DLD1 (cell line): ENCODE measurements at regions not wholly inside any gene's neighbourhood (a gene's known extent, or its start where the extent isn't known, plus 50 kb on each side); places are given as distances from the start of the nearest gene placed in this dataset.

ENCODE experiments used
- in situ Hi-C: cut with HindIII; loops from 2 replicates; pipeline ENCODE4 v1.10.0; 2017; ENCODE audit warnings: low sequenced_read_pairs

DNA sequence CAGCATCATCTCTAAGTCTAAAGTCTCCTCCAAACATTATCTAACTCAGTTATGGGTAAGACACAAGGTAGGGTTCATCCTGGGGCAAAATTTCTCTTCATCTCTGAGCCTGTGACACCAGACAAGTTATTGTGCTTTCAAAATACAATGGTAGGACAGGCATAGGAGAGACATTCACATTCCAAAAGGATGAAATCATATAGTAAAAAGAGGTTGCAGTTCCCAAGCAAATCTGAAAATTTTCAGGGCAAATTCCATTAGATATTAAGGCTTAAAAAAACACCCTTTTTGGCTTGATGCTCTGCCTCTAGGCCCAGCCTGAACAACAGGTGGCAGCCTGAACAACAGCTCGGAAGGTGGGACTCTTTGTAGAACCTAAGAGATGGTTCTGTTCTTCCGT, 448.3 kb upstream of the SLIT2 start:
- in situ Hi-C loops, result no loop called here

- in situ Hi-C loops, result no loop called here
Observed at GRCh38 chr4:19793831-19794230, 457.9 kb upstream of the SLIT2 start.

- in situ Hi-C loops, result no loop called here
Observed at GRCh38 chr4:19791422-19792123, 460.1 kb upstream of the SLIT2 start.

DNA sequence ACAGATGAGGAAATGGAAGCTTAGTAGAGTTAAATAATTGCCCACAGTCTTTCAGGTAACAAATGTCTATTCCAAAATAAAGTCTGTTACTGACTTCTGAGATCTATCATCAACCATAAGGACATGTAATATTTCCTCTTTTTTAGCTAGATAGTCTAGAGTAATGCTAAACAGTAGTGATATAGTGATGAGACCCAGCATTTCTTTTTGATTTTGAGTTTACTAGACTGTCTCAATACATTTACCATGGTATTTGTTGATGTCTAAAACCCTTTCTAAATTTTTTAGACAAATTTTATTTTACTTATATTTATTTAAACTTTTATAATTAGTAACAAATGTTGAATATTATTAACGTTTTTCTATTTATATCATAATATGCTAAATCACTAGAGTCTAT, 465.1 kb upstream of the SLIT2 start:
- in situ Hi-C loops, result no loop called here

DNA sequence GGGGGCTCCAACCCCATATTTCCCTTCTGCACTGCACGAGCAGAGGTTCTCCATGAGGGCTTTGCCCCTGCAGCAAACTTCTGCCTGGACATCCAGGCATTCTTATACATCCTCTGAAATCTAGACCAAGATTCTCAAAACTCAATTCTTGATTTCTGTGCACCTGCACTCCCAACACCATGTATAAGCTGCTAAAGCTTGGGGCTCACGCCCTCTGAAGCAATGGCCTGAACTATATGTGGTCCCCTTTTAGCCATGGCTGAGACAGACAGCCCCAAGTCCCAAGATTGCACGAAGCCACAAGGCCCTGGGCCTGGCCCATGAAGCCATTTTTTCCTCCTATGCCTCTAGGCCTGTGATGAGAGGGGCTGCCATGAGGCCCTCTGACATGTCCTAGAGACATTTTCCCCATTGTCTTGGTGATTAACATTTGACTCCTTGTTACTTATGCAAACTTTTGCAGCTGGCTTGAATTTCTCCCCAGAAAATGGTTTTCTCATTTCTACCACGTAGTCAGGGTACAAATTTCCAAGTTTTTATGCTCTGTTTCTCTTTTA, 468.0 kb upstream of the SLIT2 start:
- in situ Hi-C loops, result no loop called here

DNA sequence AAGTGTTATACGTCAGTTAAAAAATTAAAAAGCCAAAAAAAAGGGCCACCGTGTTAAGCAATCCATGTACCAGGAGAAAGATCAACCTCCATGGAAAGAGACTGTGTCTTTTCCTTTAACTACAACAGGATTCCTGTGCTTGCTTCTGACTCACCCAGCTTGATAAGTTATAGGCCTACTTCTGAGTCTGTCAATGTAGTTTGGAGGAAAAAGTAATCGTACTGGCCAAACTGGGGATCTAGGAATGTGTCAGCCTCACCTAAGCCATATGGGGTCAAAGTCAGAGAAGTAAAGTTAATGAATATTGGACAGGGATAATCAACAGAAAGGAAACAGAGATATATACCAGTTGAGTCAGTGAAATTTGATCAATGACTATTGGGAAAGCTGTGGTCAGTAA, 470.8 kb upstream of the SLIT2 start:
- in situ Hi-C loops, result no loop called here

DNA sequence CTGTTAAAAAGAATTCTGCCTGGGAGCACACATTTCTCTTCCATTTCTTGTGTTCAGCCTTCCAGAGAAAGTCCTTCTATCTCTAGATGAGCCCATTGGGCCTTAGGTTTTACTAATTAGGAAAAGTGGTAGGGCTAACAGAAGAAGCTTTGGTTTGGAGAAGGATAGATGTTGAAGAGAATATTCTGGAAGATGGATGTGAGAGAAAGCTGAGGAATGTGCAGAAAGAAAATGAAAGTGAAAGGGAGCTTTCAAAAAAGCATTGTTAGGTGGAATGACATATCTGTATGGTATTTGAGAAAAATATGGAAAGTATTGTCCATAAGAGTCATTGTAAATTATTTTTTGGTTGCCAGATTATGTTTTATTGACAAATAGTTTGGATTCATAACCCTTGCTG, 474.8 kb upstream of the SLIT2 start:
- in situ Hi-C loops, result no loop called here

- in situ Hi-C loops, result no loop called here
Observed at GRCh38 chr4:19776021-19776459, 475.7 kb upstream of the SLIT2 start.

DNA sequence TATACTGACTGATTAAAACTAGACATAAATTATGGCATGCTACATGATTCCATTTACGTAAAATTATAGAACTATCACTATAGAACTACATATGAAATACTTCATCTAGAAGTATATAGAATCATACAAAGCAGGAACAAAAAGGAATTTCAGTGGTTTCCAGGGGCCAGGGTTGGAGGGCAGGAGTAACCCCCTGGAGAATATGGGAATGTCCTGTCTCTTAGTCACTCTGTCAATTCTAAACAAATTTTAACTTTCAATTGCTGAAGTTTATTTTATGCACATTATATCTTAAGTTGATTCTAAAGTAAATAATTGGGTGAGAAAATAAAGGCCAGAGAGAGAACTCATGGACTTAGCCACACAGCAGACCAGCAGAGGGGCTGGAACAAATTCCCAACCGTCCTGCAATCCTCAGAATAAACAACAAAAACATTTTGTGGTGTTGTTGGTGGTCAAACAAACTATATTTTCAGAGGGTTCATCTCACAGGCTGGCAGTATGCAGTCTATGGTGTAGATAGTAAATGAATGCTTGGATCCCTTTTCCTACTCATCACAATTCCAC, 476.9 kb upstream of the SLIT2 start:
- in situ Hi-C loops, result no loop called here

GRCh38 chr4:19772581-19772980, 479.1 kb upstream of the SLIT2 start:
- in situ Hi-C loops, result no loop called here

DNA sequence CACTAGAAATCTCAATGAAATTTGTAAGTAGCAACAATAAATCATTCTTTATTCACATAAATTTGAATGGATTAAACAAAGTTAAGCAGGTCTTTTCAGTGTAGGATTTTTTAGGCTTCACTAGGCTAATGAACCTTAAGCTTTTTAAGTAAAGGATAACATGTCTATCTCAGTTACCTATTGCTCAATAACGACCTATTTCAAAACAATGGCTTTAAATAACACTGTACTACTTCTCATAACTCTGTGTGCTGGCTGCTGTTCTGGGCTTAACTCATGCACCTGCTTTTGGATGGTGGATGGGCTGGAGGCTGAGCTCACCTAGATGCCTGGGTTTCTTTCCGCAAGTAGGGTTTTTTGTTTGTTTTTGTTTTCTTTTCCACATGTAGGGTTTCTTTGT, 495.0 kb upstream of the SLIT2 start:
- in situ Hi-C loops, result no loop called here

- in situ Hi-C loops, result no loop called here
Observed at GRCh38 chr4:19752599-19752998, 499.1 kb upstream of the SLIT2 start.

DNA sequence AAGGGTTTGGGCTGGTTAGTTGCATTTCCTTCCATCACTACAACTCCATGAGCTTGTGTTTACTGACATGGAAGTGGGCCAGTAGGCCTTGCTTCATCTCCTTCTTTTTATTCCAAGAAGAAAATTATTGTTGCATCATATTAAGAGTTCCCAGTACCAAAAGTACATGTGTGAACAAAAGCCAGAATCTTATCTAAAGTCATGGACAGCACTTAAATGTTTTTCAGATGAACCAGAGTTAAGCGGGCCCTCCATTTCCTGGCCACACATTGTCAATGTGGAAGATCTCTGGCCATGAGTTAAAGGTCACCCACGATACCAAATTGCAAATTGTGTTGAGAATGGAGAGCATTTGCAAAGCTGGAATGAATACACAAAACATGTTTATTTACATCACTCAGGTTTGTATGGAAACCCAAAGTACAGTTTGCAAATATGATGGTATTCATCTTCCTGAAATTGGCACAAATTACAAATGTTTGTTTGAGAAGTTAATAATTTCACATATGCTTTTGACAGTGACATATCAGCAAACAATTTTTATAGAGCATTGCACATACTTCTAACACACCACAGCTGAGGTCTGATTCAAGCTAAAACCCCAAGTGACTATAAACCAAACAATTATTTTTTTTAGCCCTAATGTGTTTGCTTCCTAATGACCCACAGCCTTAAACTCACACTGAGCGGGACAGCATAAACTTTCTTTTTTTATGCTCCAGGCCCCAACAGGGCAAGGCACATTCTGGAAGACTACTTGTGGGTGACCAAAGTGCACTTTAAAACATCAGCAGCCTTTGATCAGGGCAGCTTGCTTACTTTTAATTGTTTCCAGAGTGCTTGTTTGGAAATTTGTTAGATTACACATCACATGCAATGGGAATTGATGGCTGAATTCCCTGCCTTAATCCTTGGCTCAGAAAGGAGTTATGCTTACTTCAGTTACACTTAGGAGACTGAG, 502.9 kb upstream of the SLIT2 start:
- in situ Hi-C loops, result no loop called here

- in situ Hi-C loops, result no loop called here
Observed at GRCh38 chr4:19746377-19746776, 505.3 kb upstream of the SLIT2 start.

GRCh38 chr4:19743115-19743638, 508.5 kb upstream of the SLIT2 start:
- in situ Hi-C loops, result no loop called here

- in situ Hi-C loops, result no loop called here
Observed at GRCh38 chr4:19739101-19739651, 512.5 kb upstream of the SLIT2 start.

- in situ Hi-C loops, result no loop called here
Observed at GRCh38 chr4:19736968-19737756, 514.5 kb upstream of the SLIT2 start.

- in situ Hi-C loops, result no loop called here
Observed at GRCh38 chr4:19735012-19735411, 516.7 kb upstream of the SLIT2 start.

GRCh38 chr4:19729886-19730651, 521.6 kb upstream of the SLIT2 start:
- in situ Hi-C loops, result no loop called here
